Type B pancreatic cell (in vitro differentiated cells): ENCODE measurements at regions not wholly inside any gene's neighbourhood (a gene's known extent, or its start where the extent isn't known, plus 50 kb on each side); places are given as distances from the start of the nearest gene placed in this dataset.

ENCODE experiments used
- DNase-seq: peaks from one replicate; pipeline ENCODE4 v3.0.0; 2021; ENCODE audit warnings: mixed read lengths; ENCODE audit not compliant: unreplicated experiment; ENCODE audit errors: extremely low spot score
- H3K27ac Mint-ChIP-seq: 2 replicates; pipeline ENCODE4 v1.8.0; 2021; ENCODE audit warnings: mild to moderate bottlenecking, mixed read lengths
- H3K27me3 Mint-ChIP-seq: 2 replicates; pipeline ENCODE4 v1.8.0; 2021; ENCODE audit warnings: mixed read lengths
- H3K36me3 Mint-ChIP-seq: 2 replicates; pipeline ENCODE4 v1.8.0; 2021; ENCODE audit warnings: mixed read lengths
- H3K4me1 Mint-ChIP-seq: one replicate; pipeline ENCODE4 v1.8.0; 2021; ENCODE audit warnings: mixed read lengths; ENCODE audit not compliant: unreplicated experiment
- H3K4me3 Mint-ChIP-seq: 2 replicates; pipeline ENCODE4 v1.8.0; 2021; ENCODE audit warnings: mild to moderate bottlenecking, mixed read lengths
- H3K9me3 Mint-ChIP-seq: 2 replicates; pipeline ENCODE4 v1.8.0; 2021; ENCODE audit warnings: mixed read lengths
- CTCF ChIP-seq: fragments of 200-600 bp; sonication (generic); conservative IDR thresholded peaks from 2 replicates; pipeline ENCODE4 v1.5.0; 2021; ENCODE audit warnings: antibody characterized with exemption, mild to moderate bottlenecking

GRCh38 chr5:122719991-122720746, 54.7 kb upstream of the SNX2 start:
- no peak overlapping the region for H3K27ac Mint-ChIP-seq
- no peaks in the 10 kb centered on the region for H3K9me3 Mint-ChIP-seq
- no peak for DNase-seq
- TF ChIP-seq CTCF, result no peak
- no peak overlapping the region for H3K4me3 Mint-ChIP-seq
- no peaks in the 10 kb centered on the region for H3K36me3 Mint-ChIP-seq
- H3K4me1 Mint-ChIP-seq, result no peaks in the 10 kb centered on the region
- H3K27me3 Mint-ChIP-seq, result peaks cover 5% of the 10 kb centered on the region

- peaks cover 4% of the 10 kb centered on the region for H3K9me3 Mint-ChIP-seq
- no peak for DNase-seq
Observed at GRCh38 chr5:122721127-122721526, 53.8 kb upstream of the SNX2 start.

GRCh38 chr5:122722341-122722740, 52.5 kb upstream of the SNX2 start:
- H3K4me3 Mint-ChIP-seq, result no peak overlapping the region
- peaks cover 2% of the 10 kb centered on the region for H3K27me3 Mint-ChIP-seq
- H3K27ac Mint-ChIP-seq, result no peak overlapping the region
- no peak for TF ChIP-seq CTCF
- no peaks in the 10 kb centered on the region for H3K4me1 Mint-ChIP-seq
- H3K9me3 Mint-ChIP-seq, result peaks cover 5% of the 10 kb centered on the region
- no peak for DNase-seq
- H3K36me3 Mint-ChIP-seq, result no peaks in the 10 kb centered on the region

More at GRCh38 chr5:122721127-122721526, 53.8 kb upstream of the SNX2 start:
- TF ChIP-seq CTCF, result no peak
- H3K4me3 Mint-ChIP-seq, result no peak overlapping the region
- H3K4me1 Mint-ChIP-seq, result no peaks in the 10 kb centered on the region
- H3K27me3 Mint-ChIP-seq, result peaks cover 2% of the 10 kb centered on the region
- H3K27ac Mint-ChIP-seq, result no peak overlapping the region
- no peaks in the 10 kb centered on the region for H3K36me3 Mint-ChIP-seq

GRCh38 chr5:122723606-122724352, 51.1 kb upstream of the SNX2 start:
- Mint-ChIP-seq H3K4me1 (no peaks in the 10 kb centered on the region), H3K4me3 (no peak overlapping the region), H3K36me3 (no peaks in the 10 kb centered on the region), H3K9me3 (peaks cover 7% of the 10 kb centered on the region), H3K27ac (no peak overlapping the region), H3K27me3 (no peaks in the 10 kb centered on the region)
- TF ChIP-seq CTCF, result no peak
- DNase-seq, result no peak
